RWPE2 (cell line): ENCODE measurements at regions not wholly inside any gene's neighbourhood (a gene's known extent, or its start where the extent isn't known, plus 50 kb on each side); places are given as distances from the start of the nearest gene placed in this dataset.
A peak's percentile ranks its signal among the peaks of the same experiment; 100 is the strongest.

Source experiments
- ATAC-seq: fragments of 200-7000 bp; cut with Tn5 transposase; 3 replicates; pipeline ENCODE4 v1.9.1; 2021; ENCODE audit warnings: low read depth
- DNase-seq: peaks from one replicate; pipeline ENCODE4 v3.0.0-alpha.2; 2020; ENCODE audit warnings: low spot score
- H3K27ac ChIP-seq: fragments of 450-650 bp; 2 replicates; pipeline ENCODE4 v1.5.1; 2017; ENCODE audit warnings: mild to moderate bottlenecking; ENCODE audit not compliant: poor library complexity, severe bottlenecking
- H3K27me3 ChIP-seq: fragments of 250-450 bp; sonication (Bioruptor Pico); 2 replicates; pipeline ENCODE4 v1.5.1; 2021; ENCODE audit warnings: mild to moderate bottlenecking, moderate library complexity; ENCODE audit not compliant: insufficient read depth, poor library complexity, severe bottlenecking
- H3K36me3 ChIP-seq: fragments of 250-450 bp; sonication (Bioruptor Pico); 2 replicates; pipeline ENCODE4 v1.5.1; 2020; ENCODE audit warnings: low read depth, mild to moderate bottlenecking, moderate library complexity
- H3K4me1 ChIP-seq: fragments of 250-450 bp; sonication (Bioruptor Pico); 2 replicates; pipeline ENCODE4 v1.5.1; 2021; ENCODE audit warnings: mild to moderate bottlenecking, moderate library complexity; ENCODE audit not compliant: insufficient read depth, poor library complexity, severe bottlenecking
- H3K4me3 ChIP-seq: fragments of 250-450 bp; sonication (Bioruptor Pico); 2 replicates; pipeline ENCODE4 v1.5.1; 2021; ENCODE audit warnings: mild to moderate bottlenecking, moderate library complexity; ENCODE audit not compliant: severe bottlenecking
- H3K9me3 ChIP-seq: fragments of 250-450 bp; sonication (Bioruptor Pico); 2 replicates; pipeline ENCODE4 v1.5.1; 2021; ENCODE audit warnings: mild to moderate bottlenecking, moderate library complexity; ENCODE audit not compliant: severe bottlenecking
- TF ChIP-seq, protein P1 (sequence below): fragments of 450-650 bp; IDR thresholded peaks from one replicate; pipeline ENCODE4 v1.5.1; 2017; ENCODE audit warnings: mild to moderate bottlenecking, moderate library complexity; ENCODE audit not compliant: poor library complexity, severe bottlenecking

- Histone ChIP-seq H3K4me3 (peak overlapping the region; percentile 56), H3K9me3 (no peaks in the 10 kb centered on the region), H3K27me3 (no peaks in the 10 kb centered on the region), H3K27ac (peak overlapping the region; percentile 60), H3K36me3 (no peaks in the 10 kb centered on the region), H3K4me1 (no peaks in the 10 kb centered on the region)
- ATAC-seq (0 out of 3 replicates have a peak, but pooled peaks have one; percentile 4), DNase-seq (peak; percentile 77)
- TF ChIP-seq, protein P1, sequence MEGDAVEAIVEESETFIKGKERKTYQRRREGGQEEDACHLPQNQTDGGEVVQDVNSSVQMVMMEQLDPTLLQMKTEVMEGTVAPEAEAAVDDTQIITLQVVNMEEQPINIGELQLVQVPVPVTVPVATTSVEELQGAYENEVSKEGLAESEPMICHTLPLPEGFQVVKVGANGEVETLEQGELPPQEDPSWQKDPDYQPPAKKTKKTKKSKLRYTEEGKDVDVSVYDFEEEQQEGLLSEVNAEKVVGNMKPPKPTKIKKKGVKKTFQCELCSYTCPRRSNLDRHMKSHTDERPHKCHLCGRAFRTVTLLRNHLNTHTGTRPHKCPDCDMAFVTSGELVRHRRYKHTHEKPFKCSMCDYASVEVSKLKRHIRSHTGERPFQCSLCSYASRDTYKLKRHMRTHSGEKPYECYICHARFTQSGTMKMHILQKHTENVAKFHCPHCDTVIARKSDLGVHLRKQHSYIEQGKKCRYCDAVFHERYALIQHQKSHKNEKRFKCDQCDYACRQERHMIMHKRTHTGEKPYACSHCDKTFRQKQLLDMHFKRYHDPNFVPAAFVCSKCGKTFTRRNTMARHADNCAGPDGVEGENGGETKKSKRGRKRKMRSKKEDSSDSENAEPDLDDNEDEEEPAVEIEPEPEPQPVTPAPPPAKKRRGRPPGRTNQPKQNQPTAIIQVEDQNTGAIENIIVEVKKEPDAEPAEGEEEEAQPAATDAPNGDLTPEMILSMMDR = no peak
Measured at GRCh38 chr12:107320929-107321631, 227.7 kb upstream of the CRY1 start.

DNA sequence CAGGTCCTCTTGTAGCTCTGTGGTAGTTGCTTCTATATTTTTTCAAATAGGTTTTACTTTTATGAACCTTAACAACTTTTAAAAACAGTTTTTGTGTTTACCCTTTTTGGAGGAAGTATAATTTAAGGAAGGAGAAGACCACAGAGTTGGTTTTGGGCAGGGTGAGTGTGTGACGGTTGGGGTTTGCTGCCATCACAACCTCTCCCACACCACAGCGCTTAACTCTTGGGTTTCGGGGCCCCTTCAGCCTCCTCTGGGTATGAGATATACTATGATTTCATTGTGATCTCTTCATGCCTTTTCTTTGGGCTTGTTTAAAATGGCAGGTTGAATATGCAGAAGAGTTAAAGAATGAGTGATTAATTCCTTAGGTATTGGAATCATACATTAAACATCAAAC lies 228.7 kb upstream of the CRY1 start:
- TF ChIP-seq, protein P1 = no peak
- Histone ChIP-seq H3K36me3 (no peaks in the 10 kb centered on the region), H3K27ac (peak overlapping the region; percentile 60), H3K9me3 (no peaks in the 10 kb centered on the region), H3K4me3 (no peak overlapping the region), H3K27me3 (no peaks in the 10 kb centered on the region), H3K4me1 (no peaks in the 10 kb centered on the region)
- no peak for DNase-seq
- ATAC-seq = no peak

DNA sequence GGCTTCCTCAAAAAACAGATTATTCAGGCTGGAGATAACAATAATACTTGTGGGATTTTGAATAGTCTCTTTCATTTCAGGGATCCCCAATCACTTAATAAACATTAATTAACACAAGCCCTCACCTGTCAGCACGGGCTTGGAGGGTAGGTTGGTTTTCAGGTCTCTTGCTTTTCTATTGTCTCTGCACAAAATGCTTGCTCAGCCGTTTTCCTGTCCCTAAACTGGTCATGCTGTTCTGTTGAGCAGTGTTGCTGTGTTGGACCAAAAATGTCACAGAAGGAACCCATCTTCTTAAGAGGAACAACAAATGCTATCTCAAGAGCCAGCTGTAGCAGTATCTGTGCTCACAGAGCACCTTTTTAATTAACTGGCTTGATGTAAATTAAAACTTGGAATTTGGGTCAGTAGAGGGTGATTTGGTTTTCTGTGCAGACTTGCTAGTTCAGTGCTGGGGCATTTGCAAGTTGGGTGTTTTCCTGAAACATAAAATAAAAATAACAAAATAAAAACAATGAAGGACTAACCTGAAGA lies 231.8 kb upstream of the CRY1 start:
- Histone ChIP-seq H3K9me3 (no peaks in the 10 kb centered on the region), H3K27ac (no peak overlapping the region), H3K4me3 (no peak overlapping the region), H3K4me1 (peaks cover 5% of the 10 kb centered on the region), H3K36me3 (no peaks in the 10 kb centered on the region), H3K27me3 (no peaks in the 10 kb centered on the region)
- no peak for DNase-seq
- no peak for ATAC-seq
- TF ChIP-seq, protein P1 = no peak

DNA sequence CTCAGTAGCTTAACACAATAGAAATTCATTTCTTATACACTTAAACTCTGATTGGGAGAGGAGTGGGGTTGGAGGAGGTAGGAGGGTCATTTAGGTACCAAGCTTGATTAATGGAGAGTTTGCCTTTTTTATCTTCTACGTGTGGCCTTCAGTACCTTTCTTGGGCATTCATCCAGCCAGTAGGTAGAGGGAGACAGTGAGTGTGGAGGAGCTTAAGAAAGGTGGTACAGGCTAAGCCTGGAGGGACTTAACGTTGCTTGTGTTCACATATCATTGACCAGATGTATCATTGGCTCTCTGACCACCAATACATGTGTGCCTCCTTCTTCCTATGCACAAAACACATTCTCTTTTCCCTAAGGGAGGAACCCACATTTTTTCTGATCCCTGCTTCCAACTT lies 232.9 kb upstream of the CRY1 start:
- Histone ChIP-seq H3K27me3 (no peaks in the 10 kb centered on the region), H3K9me3 (no peaks in the 10 kb centered on the region), H3K4me3 (no peak overlapping the region), H3K27ac (no peak overlapping the region), H3K36me3 (no peaks in the 10 kb centered on the region), H3K4me1 (peaks cover 5% of the 10 kb centered on the region)
- DNase-seq (no peak), ATAC-seq (no peak)
- TF ChIP-seq, protein P1 = no peak

DNA sequence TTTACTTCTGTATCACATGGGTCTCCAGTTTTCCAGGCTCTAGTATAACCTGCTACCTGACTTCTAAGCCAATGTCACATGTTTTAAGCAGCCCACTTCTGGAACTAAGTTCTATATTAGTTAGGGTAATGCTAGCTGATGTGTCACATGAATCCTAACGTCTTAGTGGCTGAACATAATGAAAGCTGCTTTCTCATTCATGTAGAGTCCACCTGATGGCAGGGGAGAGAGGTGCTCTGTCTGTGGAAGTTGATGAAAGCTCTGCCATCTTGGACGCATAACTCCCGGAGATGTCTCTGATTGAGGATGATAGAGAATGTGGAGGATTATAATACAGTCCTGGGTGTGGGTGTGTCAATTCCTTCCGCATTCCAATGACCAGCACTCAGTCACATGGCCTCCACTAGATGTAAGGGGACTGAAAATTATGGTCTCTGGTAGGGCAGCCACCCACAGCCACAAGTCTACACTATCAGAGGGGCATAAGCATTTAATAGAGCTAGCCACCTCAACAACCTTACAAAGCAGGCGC lies 234.4 kb upstream of the CRY1 start:
- Histone ChIP-seq H3K4me3 (no peak overlapping the region), H3K36me3 (no peaks in the 10 kb centered on the region), H3K27ac (no peak overlapping the region), H3K27me3 (no peaks in the 10 kb centered on the region), H3K4me1 (peaks cover 5% of the 10 kb centered on the region), H3K9me3 (no peaks in the 10 kb centered on the region)
- ATAC-seq (no peak), DNase-seq (no peak)
- TF ChIP-seq, protein P1 = no peak
